Panc1 (cell line): ENCODE measurements at regions not wholly inside any gene's neighbourhood (a gene's known extent, or its start where the extent isn't known, plus 50 kb on each side); places are given as distances from the start of the nearest gene placed in this dataset.

Experiments
- POLR2AphosphoS5 ChIP-seq: IDR thresholded peaks from 2 replicates; pipeline ENCODE4 v1.6.1; 2012; ENCODE audit warnings: mild to moderate bottlenecking, low read depth, low read length, moderate library complexity
- SIN3A ChIP-seq: IDR thresholded peaks from 2 replicates; pipeline ENCODE4 v1.6.1; 2012; ENCODE audit warnings: low read depth, mild to moderate bottlenecking, low read length, moderate library complexity, borderline replicate concordance; ENCODE audit not compliant: insufficient read depth
- TF ChIP-seq, protein P1 (sequence below), 2 experiments: IDR thresholded peaks; 2 replicates each; pipeline ENCODE4 v1.6.1; 2011 to 2012; ENCODE audit warnings: low read depth in 2 of 2, control low read depth in 1 of 2, low read length in 1 of 2, mild to moderate bottlenecking in 1 of 2, moderate library complexity in 1 of 2; ENCODE audit not compliant: insufficient read depth in 1 of 2
- TF ChIP-seq, protein P2 (sequence below): fragments of 450-650 bp; IDR thresholded peaks from 2 replicates; pipeline ENCODE4 v1.5.1; 2017; ENCODE audit warnings: mild to moderate bottlenecking

DNA sequence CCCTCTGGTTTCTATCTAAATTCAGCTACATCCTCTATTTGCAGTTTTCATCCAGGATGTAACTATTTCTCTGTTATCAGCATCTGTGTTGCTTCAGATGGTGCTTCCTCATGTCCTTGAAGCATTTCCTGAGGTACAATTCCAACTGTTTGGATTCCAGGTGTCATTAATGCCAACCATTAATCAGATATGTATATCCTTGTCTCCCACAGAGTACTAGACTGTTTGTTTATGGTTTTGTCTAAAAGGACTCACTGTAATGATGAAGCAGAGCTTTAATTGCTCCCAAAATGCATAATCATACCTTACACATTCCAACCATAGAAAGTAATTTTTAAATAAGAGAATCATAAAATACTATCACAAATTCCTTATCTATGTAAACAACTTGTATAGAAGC, 288.5 kb upstream of the MME start:
- TF ChIP-seq, protein P1, sequence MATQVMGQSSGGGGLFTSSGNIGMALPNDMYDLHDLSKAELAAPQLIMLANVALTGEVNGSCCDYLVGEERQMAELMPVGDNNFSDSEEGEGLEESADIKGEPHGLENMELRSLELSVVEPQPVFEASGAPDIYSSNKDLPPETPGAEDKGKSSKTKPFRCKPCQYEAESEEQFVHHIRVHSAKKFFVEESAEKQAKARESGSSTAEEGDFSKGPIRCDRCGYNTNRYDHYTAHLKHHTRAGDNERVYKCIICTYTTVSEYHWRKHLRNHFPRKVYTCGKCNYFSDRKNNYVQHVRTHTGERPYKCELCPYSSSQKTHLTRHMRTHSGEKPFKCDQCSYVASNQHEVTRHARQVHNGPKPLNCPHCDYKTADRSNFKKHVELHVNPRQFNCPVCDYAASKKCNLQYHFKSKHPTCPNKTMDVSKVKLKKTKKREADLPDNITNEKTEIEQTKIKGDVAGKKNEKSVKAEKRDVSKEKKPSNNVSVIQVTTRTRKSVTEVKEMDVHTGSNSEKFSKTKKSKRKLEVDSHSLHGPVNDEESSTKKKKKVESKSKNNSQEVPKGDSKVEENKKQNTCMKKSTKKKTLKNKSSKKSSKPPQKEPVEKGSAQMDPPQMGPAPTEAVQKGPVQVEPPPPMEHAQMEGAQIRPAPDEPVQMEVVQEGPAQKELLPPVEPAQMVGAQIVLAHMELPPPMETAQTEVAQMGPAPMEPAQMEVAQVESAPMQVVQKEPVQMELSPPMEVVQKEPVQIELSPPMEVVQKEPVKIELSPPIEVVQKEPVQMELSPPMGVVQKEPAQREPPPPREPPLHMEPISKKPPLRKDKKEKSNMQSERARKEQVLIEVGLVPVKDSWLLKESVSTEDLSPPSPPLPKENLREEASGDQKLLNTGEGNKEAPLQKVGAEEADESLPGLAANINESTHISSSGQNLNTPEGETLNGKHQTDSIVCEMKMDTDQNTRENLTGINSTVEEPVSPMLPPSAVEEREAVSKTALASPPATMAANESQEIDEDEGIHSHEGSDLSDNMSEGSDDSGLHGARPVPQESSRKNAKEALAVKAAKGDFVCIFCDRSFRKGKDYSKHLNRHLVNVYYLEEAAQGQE (IDR thresholded peaks at IDR 0.05; ENCODE audit: insufficient read depth in 1 of 2, low read depth in 2 of 2, low read length in 1 of 2): no peak
- TF ChIP-seq, protein P2, sequence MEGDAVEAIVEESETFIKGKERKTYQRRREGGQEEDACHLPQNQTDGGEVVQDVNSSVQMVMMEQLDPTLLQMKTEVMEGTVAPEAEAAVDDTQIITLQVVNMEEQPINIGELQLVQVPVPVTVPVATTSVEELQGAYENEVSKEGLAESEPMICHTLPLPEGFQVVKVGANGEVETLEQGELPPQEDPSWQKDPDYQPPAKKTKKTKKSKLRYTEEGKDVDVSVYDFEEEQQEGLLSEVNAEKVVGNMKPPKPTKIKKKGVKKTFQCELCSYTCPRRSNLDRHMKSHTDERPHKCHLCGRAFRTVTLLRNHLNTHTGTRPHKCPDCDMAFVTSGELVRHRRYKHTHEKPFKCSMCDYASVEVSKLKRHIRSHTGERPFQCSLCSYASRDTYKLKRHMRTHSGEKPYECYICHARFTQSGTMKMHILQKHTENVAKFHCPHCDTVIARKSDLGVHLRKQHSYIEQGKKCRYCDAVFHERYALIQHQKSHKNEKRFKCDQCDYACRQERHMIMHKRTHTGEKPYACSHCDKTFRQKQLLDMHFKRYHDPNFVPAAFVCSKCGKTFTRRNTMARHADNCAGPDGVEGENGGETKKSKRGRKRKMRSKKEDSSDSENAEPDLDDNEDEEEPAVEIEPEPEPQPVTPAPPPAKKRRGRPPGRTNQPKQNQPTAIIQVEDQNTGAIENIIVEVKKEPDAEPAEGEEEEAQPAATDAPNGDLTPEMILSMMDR: no peak
- TF ChIP-seq SIN3A (no peak), POLR2AphosphoS5 (no peak)
